Keratinocyte (primary cell): ENCODE measurements at regions not wholly inside any gene's neighbourhood (a gene's known extent, or its start where the extent isn't known, plus 50 kb on each side); places are given as distances from the start of the nearest gene placed in this dataset.

Experiments
- EZH2 ChIP-seq: IDR thresholded peaks from one replicate; pipeline ENCODE4 v1.6.1; 2012; ENCODE audit warnings: inconsistent platforms, mild to moderate bottlenecking, low read length, moderate library complexity
- TF ChIP-seq, protein P1 (sequence below), 3 experiments: IDR thresholded peaks in 1 of 3; conservative IDR thresholded peaks in 1 of 3; optimal IDR thresholded peaks in 1 of 3; 2 replicates in 2 of 3; 3 replicates in 1 of 3; pipeline versions ENCODE3 to v1.5.1; 2011; ENCODE audit warnings: low read length in 3 of 3, mild to moderate bottlenecking in 3 of 3, moderate library complexity in 2 of 3, control low read depth in 1 of 3, inconsistent platforms in 1 of 3; ENCODE audit not compliant: insufficient read depth in 2 of 3; ENCODE audit errors: extremely low read depth in 1 of 3

DNA sequence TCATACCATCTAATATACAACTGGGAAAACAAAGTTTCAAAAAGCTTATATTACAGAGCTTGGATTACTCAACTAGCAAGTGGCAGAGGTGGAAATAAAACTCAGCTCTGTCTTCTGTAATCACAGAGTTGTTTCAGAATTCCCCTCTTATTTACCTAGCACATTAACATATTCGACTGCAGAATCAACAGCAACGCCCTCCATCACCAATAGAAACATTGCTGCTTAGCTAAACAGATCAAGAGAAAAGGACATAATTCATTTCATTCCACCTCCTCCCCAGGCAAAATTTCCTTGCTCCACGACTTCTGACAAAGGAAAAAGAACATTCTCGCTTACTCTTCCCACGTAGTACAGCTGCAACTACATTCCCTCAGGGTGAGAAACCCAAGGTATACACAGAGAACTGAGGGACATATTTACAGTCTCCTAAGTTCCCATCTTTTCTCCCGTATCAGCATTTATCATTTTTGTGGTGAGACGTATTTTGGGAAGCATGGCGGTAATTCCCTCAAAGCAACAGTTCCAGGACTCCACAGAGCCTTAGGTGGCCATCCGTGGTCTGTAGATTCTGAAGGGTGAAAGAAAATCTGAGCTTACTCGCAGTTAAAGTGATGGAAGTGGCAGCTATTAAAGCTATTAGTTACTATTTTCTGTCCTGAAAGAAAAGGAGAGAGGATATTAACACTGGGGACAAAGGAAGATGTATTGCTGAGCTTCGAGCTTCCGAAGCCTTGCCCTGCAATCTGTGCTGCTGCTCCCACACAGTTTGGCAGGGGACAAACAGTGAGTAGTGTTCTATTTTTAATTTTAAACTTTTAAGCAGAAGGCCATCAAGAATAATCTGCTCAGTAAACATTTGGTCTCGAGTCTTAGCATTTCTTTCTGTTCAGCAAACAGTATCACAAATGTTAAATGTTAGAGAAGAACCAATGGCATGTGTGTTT, 1296.2 kb downstream of the CDH8 start:
- TF ChIP-seq, protein P1, sequence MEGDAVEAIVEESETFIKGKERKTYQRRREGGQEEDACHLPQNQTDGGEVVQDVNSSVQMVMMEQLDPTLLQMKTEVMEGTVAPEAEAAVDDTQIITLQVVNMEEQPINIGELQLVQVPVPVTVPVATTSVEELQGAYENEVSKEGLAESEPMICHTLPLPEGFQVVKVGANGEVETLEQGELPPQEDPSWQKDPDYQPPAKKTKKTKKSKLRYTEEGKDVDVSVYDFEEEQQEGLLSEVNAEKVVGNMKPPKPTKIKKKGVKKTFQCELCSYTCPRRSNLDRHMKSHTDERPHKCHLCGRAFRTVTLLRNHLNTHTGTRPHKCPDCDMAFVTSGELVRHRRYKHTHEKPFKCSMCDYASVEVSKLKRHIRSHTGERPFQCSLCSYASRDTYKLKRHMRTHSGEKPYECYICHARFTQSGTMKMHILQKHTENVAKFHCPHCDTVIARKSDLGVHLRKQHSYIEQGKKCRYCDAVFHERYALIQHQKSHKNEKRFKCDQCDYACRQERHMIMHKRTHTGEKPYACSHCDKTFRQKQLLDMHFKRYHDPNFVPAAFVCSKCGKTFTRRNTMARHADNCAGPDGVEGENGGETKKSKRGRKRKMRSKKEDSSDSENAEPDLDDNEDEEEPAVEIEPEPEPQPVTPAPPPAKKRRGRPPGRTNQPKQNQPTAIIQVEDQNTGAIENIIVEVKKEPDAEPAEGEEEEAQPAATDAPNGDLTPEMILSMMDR (optimal IDR thresholded peaks at IDR 0.05 in 1 of 3, IDR thresholded peaks at IDR 0.05 in 1 of 3, conservative IDR thresholded peaks at IDR 0.05 in 1 of 3; ENCODE audit: extremely low read depth in 1 of 3, insufficient read depth in 2 of 3, low read length in 3 of 3) = no peak
- TF ChIP-seq EZH2 = no peak
